GM12878 (cell line): ENCODE measurements at regions not wholly inside any gene's neighbourhood (a gene's known extent, or its start where the extent isn't known, plus 50 kb on each side); places are given as distances from the start of the nearest gene placed in this dataset.

ENCODE experiments used
- ATAC-seq: fragments of 200-7000 bp; cut with Tn5 transposase; 3 replicates; pipeline ENCODE4 v1.9.1; 2020; ENCODE audit warnings: mild to moderate bottlenecking, moderate library complexity
- BruUV-seq: library from RNA; stranded (reverse); fragments of 400-500 nt; replicated peaks from 2 replicates; lab custom pipeline; 2021; lab: Mats Ljungman, UMichigan
- CTCF ChIA-PET: fragments of 300-600 bp; sonication (Branson Sonifier 250); formaldehyde crosslinking; extraction: SDS; loops from one replicate; lab custom pipeline; 2021; ENCODE audit warnings: inconsistent platforms; lab: Yijun Ruan, JAX
- POLR2A ChIA-PET: fragments of 350-600 bp; formaldehyde crosslinking; extraction: SDS; loops from one replicate; lab custom pipeline; 2021; ENCODE audit warnings: inconsistent platforms; lab: Charles Lee
- RAD21 ChIA-PET: fragments of 300-600 bp; sonication (Branson Sonifier 250); formaldehyde crosslinking; loops from one replicate; lab custom pipeline; 2023; ENCODE audit warnings: antibody characterized with exemption; ENCODE audit not compliant: unreplicated experiment; lab: Charles Lee
- SMC1A ChIA-PET: fragments of 300-600 bp; sonication (Branson Sonifier 250); formaldehyde crosslinking; loops from one replicate; lab custom pipeline; 2023; ENCODE audit not compliant: unreplicated experiment, uncharacterized antibody; lab: Charles Lee
- DNase-seq: peaks from one replicate; pipeline ENCODE4 v3.0.0-alpha.2; 2011; ENCODE audit warnings: low read depth, low spot score
- FAIRE-seq: peaks from 3 replicates; lab custom pipeline; 2011; peaks lifted over from hg19 to GRCh38; lab: Jason Lieb, UNC
- H2AFZ ChIP-seq: 2 replicates; pipeline ENCODE4 v1.6.0; 2011; ENCODE audit warnings: low read depth, low read length, control low read depth; ENCODE audit not compliant: control insufficient read depth
- H3K27ac ChIP-seq: 2 replicates; pipeline ENCODE4 v1.5.1; 2011; ENCODE audit warnings: control low read depth; ENCODE audit not compliant: control insufficient read depth, insufficient read depth
- H3K27me3 ChIP-seq, 2 experiments: replicated peaks in 1 of 2; 2 replicates each; pipeline versions ENCODE4 v1.6.0 to v1.6.1; 2011; ENCODE audit warnings: low read length in 1 of 2; ENCODE audit not compliant: control insufficient read depth in 2 of 2, insufficient read depth in 2 of 2
- H3K36me3 ChIP-seq, 2 experiments: 2 replicates each; pipeline ENCODE4 v1.5.1; 2011; ENCODE audit warnings: low read length in 1 of 2; ENCODE audit not compliant: control insufficient read depth in 2 of 2, insufficient read depth in 2 of 2
- H3K4me1 ChIP-seq: 2 replicates; pipeline ENCODE4 v1.6.1; 2011; ENCODE audit warnings: mild to moderate bottlenecking, low read length, moderate library complexity, mixed read lengths; ENCODE audit not compliant: control insufficient read depth, insufficient read depth
- H3K4me2 ChIP-seq: 2 replicates; pipeline ENCODE4 v1.6.0; 2011; ENCODE audit warnings: control low read depth; ENCODE audit not compliant: control insufficient read depth, insufficient read depth
- H3K4me3 ChIP-seq: fragments of 200-600 bp; sonication (generic); 2 replicates; pipeline ENCODE4 v1.5.1; 2016
- H3K79me2 ChIP-seq: 2 replicates; pipeline ENCODE4 v1.6.0; 2011; ENCODE audit warnings: low read length; ENCODE audit not compliant: control insufficient read depth, insufficient read depth
- H3K9ac ChIP-seq: 2 replicates; pipeline ENCODE4 v1.8.0; 2011; ENCODE audit warnings: low read length, control low read depth, mixed read lengths; ENCODE audit not compliant: control insufficient read depth, insufficient read depth
- H3K9me3 ChIP-seq: replicated peaks from 3 replicates; pipeline ENCODE4 v1.5.1; 2011; ENCODE audit warnings: mild to moderate bottlenecking, low read length; ENCODE audit not compliant: control insufficient read depth, insufficient read depth
- H4K20me1 ChIP-seq: 2 replicates; pipeline ENCODE4 v1.6.0; 2011; ENCODE audit not compliant: control insufficient read depth, insufficient read depth
- HDAC2 ChIP-seq: fragments of 200-600 bp; sonication (generic); IDR thresholded peaks from 2 replicates; pipeline ENCODE4 v1.6.1; 2017
- MYB ChIP-seq: fragments of 150-350 bp; IDR thresholded peaks from 2 replicates; pipeline ENCODE4 v1.6.1; 2014; ENCODE audit warnings: mild to moderate bottlenecking, low read depth, low read length, borderline replicate concordance
- NR2F1 ChIP-seq: fragments of 450-650 bp; conservative IDR thresholded peaks from 2 replicates; pipeline ENCODE4 v1.6.1; 2017; ENCODE audit warnings: mild to moderate bottlenecking
- RB1 ChIP-seq: fragments of 450-650 bp; formaldehyde crosslinking; IDR thresholded peaks from 2 replicates; pipeline ENCODE4 v1.6.1; 2017; ENCODE audit warnings: mild to moderate bottlenecking, borderline replicate concordance
- RELA ChIP-seq: fragments of 450-650 bp; IDR thresholded peaks from 2 replicates; pipeline ENCODE4 v1.8.0; 2014; ENCODE audit warnings: borderline replicate concordance; ENCODE audit not compliant: partially characterized antibody
- WGBS: methylation state at CpG from one replicate; pipeline ENCODE4 v1.1.6; 2016; ENCODE audit warnings: low lambda C conversion rate; ENCODE audit not compliant: insufficient replicate concordance, insufficient coverage; ENCODE audit errors: missing lambda C conversion rate; 5-methylcytosine and 5-hydroxymethylcytosine counted together
- in situ Hi-C: fragments of 300-500 bp; cut with MboI; formaldehyde crosslinking; loops from 9 replicates; pipeline ENCODE4 v1.14.3; 2018; ENCODE audit warnings: mixed read lengths
- intact Hi-C: fragments of 100-400 bp; cut with micrococcal nuclease; formaldehyde crosslinking; loops from one replicate; pipeline ENCODE4 v1.14.2; 2022; ENCODE audit not compliant: unreplicated experiment
- TF ChIP-seq, protein P1 (sequence below): IDR thresholded peaks from 2 replicates; pipeline ENCODE4 v1.6.1; 2011; ENCODE audit warnings: borderline replicate concordance, low read depth, mild to moderate bottlenecking, moderate library complexity, low read length; ENCODE audit not compliant: insufficient read depth, poor library complexity, severe bottlenecking
- TF ChIP-seq, protein P2 (sequence below): fragments of 450-650 bp; IDR thresholded peaks from 2 replicates; pipeline ENCODE4 v1.6.1; 2017; ENCODE audit warnings: borderline replicate concordance
- TF ChIP-seq, protein P3 (sequence below): fragments of 450-650 bp; IDR thresholded peaks from 2 replicates; pipeline ENCODE4 v1.6.1; 2018; ENCODE audit warnings: mild to moderate bottlenecking, low read depth, moderate library complexity; ENCODE audit not compliant: partially characterized antibody
- TF ChIP-seq, protein P4 (sequence below): fragments of 450-650 bp; IDR thresholded peaks from 2 replicates; pipeline ENCODE4 v1.6.1; 2017; ENCODE audit warnings: mild to moderate bottlenecking
- TF ChIP-seq, protein P5 (sequence below): IDR thresholded peaks from 2 replicates; pipeline ENCODE4 v1.6.1; 2012; ENCODE audit warnings: low read depth, low read length, improper control_type of control experiment
- TF ChIP-seq, protein P6 (sequence below): fragments of 450-650 bp; IDR thresholded peaks from 2 replicates; pipeline ENCODE4 v1.6.1; 2016; ENCODE audit warnings: mild to moderate bottlenecking

DNA sequence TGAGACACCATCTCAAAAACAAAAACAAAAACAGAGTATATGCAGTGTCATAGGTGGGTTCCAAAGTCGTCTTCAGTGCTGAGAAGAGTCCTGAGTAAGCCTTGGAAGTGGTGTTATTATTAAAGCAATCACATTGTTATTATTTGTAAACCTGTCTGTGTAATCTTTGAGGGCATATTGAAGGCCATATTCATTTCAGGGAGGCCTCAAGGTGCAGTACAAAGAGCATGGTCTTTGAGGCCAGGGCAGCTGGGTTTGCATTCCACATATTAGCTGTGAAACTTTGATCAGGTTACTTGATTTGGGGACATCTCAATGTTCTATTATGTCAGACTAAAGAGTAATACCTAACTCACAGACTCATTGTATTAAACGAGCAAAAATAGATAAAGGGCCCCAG lies 139.3 kb upstream of the SOX4 start (continued):
- no peak for TF ChIP-seq MYB

DNA sequence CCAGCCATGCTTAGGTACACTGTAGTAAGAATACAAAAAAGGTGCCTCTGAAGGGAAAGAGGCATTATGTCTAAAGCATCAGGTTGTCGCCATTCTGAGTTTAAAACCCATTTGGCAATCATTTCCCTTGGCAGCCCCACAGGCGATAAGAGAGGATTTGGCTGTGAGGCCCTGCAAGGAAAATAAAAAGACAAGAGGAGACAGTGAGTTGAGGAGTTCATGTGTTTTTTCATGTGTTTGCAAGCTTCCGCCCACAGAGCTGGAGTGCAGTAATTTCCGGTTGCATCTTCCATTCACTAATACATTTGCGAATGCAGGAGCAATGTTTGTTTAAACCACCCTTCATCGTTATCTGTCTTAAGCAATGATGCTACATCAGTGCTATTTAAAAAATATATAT lies 138.5 kb upstream of the SOX4 start:
- no peak overlapping the region for H3K4me2 ChIP-seq
- H3K9ac ChIP-seq = no peak overlapping the region
- ATAC-seq (no peak), DNase-seq (no peak), FAIRE-seq (no peak)
- no peaks in the 10 kb centered on the region for H3K36me3 ChIP-seq
- H3K4me1 ChIP-seq = no peaks in the 10 kb centered on the region
- no peaks in the 10 kb centered on the region for H3K27me3 ChIP-seq
- no peak overlapping the region for H2AFZ ChIP-seq
- no peak overlapping the region for H3K4me3 ChIP-seq
- no TSS peak for BruUV-seq
- ChIA-PET RAD21 (no interaction called here), CTCF (no interaction called here), POLR2A (no interaction called here), SMC1A (interaction anchor here (1.5 kb wide), 1 partner anchor 14 kb away, joined by 3 read pairs; no protein-coding TSS in a partner anchor)
- intact Hi-C loops (no loop called here), in situ Hi-C loops (no loop called here)
- no peaks in the 10 kb centered on the region for H3K79me2 ChIP-seq
- no peak overlapping the region for H3K27ac ChIP-seq
- no peaks in the 10 kb centered on the region for H3K9me3 ChIP-seq
- no peak for TF ChIP-seq NR2F1
- TF ChIP-seq RELA = no peak
- TF ChIP-seq RB1 = no peak
- TF ChIP-seq, protein P1, sequence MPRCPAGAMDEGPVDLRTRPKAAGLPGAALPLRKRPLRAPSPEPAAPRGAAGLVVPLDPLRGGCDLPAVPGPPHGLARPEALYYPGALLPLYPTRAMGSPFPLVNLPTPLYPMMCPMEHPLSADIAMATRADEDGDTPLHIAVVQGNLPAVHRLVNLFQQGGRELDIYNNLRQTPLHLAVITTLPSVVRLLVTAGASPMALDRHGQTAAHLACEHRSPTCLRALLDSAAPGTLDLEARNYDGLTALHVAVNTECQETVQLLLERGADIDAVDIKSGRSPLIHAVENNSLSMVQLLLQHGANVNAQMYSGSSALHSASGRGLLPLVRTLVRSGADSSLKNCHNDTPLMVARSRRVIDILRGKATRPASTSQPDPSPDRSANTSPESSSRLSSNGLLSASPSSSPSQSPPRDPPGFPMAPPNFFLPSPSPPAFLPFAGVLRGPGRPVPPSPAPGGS = no peak
- TF ChIP-seq, protein P2, sequence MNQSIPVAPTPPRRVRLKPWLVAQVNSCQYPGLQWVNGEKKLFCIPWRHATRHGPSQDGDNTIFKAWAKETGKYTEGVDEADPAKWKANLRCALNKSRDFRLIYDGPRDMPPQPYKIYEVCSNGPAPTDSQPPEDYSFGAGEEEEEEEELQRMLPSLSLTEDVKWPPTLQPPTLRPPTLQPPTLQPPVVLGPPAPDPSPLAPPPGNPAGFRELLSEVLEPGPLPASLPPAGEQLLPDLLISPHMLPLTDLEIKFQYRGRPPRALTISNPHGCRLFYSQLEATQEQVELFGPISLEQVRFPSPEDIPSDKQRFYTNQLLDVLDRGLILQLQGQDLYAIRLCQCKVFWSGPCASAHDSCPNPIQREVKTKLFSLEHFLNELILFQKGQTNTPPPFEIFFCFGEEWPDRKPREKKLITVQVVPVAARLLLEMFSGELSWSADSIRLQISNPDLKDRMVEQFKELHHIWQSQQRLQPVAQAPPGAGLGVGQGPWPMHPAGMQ = no peak
- TF ChIP-seq, protein P3, sequence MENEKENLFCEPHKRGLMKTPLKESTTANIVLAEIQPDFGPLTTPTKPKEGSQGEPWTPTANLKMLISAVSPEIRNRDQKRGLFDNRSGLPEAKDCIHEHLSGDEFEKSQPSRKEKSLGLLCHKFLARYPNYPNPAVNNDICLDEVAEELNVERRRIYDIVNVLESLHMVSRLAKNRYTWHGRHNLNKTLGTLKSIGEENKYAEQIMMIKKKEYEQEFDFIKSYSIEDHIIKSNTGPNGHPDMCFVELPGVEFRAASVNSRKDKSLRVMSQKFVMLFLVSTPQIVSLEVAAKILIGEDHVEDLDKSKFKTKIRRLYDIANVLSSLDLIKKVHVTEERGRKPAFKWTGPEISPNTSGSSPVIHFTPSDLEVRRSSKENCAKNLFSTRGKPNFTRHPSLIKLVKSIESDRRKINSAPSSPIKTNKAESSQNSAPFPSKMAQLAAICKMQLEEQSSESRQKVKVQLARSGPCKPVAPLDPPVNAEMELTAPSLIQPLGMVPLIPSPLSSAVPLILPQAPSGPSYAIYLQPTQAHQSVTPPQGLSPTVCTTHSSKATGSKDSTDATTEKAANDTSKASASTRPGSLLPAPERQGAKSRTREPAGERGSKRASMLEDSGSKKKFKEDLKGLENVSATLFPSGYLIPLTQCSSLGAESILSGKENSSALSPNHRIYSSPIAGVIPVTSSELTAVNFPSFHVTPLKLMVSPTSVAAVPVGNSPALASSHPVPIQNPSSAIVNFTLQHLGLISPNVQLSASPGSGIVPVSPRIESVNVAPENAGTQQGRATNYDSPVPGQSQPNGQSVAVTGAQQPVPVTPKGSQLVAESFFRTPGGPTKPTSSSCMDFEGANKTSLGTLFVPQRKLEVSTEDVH = no peak
- TF ChIP-seq, protein P4, sequence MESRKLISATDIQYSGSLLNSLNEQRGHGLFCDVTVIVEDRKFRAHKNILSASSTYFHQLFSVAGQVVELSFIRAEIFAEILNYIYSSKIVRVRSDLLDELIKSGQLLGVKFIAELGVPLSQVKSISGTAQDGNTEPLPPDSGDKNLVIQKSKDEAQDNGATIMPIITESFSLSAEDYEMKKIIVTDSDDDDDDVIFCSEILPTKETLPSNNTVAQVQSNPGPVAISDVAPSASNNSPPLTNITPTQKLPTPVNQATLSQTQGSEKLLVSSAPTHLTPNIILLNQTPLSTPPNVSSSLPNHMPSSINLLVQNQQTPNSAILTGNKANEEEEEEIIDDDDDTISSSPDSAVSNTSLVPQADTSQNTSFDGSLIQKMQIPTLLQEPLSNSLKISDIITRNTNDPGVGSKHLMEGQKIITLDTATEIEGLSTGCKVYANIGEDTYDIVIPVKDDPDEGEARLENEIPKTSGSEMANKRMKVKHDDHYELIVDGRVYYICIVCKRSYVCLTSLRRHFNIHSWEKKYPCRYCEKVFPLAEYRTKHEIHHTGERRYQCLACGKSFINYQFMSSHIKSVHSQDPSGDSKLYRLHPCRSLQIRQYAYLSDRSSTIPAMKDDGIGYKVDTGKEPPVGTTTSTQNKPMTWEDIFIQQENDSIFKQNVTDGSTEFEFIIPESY = no peak
- TF ChIP-seq HDAC2 = no peak
- TF ChIP-seq, protein P5, sequence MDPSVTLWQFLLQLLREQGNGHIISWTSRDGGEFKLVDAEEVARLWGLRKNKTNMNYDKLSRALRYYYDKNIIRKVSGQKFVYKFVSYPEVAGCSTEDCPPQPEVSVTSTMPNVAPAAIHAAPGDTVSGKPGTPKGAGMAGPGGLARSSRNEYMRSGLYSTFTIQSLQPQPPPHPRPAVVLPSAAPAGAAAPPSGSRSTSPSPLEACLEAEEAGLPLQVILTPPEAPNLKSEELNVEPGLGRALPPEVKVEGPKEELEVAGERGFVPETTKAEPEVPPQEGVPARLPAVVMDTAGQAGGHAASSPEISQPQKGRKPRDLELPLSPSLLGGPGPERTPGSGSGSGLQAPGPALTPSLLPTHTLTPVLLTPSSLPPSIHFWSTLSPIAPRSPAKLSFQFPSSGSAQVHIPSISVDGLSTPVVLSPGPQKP = no peak
- TF ChIP-seq, protein P6, sequence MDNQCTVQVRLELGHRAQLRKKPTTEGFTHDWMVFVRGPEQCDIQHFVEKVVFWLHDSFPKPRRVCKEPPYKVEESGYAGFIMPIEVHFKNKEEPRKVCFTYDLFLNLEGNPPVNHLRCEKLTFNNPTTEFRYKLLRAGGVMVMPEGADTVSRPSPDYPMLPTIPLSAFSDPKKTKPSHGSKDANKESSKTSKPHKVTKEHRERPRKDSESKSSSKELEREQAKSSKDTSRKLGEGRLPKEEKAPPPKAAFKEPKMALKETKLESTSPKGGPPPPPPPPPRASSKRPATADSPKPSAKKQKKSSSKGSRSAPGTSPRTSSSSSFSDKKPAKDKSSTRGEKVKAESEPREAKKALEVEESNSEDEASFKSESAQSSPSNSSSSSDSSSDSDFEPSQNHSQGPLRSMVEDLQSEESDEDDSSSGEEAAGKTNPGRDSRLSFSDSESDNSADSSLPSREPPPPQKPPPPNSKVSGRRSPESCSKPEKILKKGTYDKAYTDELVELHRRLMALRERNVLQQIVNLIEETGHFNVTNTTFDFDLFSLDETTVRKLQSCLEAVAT = no peak
- H4K20me1 ChIP-seq = no peaks in the 10 kb centered on the region
- 80% methylated on average over 6 of the region's 6 CpGs for WGBS
